GM12891 (cell line): ENCODE measurements at regions not wholly inside any gene's neighbourhood (a gene's known extent, or its start where the extent isn't known, plus 50 kb on each side); places are given as distances from the start of the nearest gene placed in this dataset.

ENCODE experiments used
- POLR2A ChIP-seq: IDR thresholded peaks from 2 replicates; pipeline ENCODE4 v1.6.1; 2011; ENCODE audit warnings: low read depth, low read length, control low read depth
- POLR2AphosphoS5 ChIP-seq: IDR thresholded peaks from 2 replicates; pipeline ENCODE4 v1.6.1; 2011; ENCODE audit warnings: low read depth, low read length, control low read depth
- TAF1 ChIP-seq: IDR thresholded peaks from 2 replicates; pipeline ENCODE4 v1.6.1; 2011; ENCODE audit warnings: low read depth, low read length, control low read depth

GRCh38 chr5:2475902-2476301, 275.6 kb downstream of the IRX2 start:
- TF ChIP-seq POLR2A: no peak
- no peak for TF ChIP-seq POLR2AphosphoS5
- TF ChIP-seq TAF1: no peak
